Keratinocyte (primary cell): ENCODE measurements at regions not wholly inside any gene's neighbourhood (a gene's known extent, or its start where the extent isn't known, plus 50 kb on each side); places are given as distances from the start of the nearest gene placed in this dataset.
"Not testable (repeated sequence)": the region's sequence is repeated elsewhere in the genome, so short reads cannot be mapped to it uniquely, and the experiment has no call there.

ENCODE experiments used
- CTCF ChIP-seq, 3 experiments: IDR thresholded peaks in 1 of 3; conservative IDR thresholded peaks in 1 of 3; optimal IDR thresholded peaks in 1 of 3; 2 replicates in 2 of 3; 3 replicates in 1 of 3; pipeline versions ENCODE3 to v1.5.1; 2011; ENCODE audit warnings: low read length in 3 of 3, mild to moderate bottlenecking in 3 of 3, moderate library complexity in 2 of 3, control low read depth in 1 of 3, inconsistent platforms in 1 of 3; ENCODE audit not compliant: insufficient read depth in 2 of 3; ENCODE audit errors: extremely low read depth in 1 of 3
- EZH2 ChIP-seq: IDR thresholded peaks from one replicate; pipeline ENCODE4 v1.6.1; 2012; ENCODE audit warnings: inconsistent platforms, mild to moderate bottlenecking, low read length, moderate library complexity

GRCh38 chr5:110284121-110284520 lies 442.4 kb downstream of the TMEM232 start:
- not testable (repeated sequence) for TF ChIP-seq CTCF (optimal IDR thresholded peaks at IDR 0.05 in 1 of 3, IDR thresholded peaks at IDR 0.05 in 1 of 3, conservative IDR thresholded peaks at IDR 0.05 in 1 of 3; ENCODE audit: extremely low read depth in 1 of 3, insufficient read depth in 2 of 3, low read length in 3 of 3); EZH2
